NK-92 (cell line): ENCODE measurements at regions not wholly inside any gene's neighbourhood (a gene's known extent, or its start where the extent isn't known, plus 50 kb on each side); places are given as distances from the start of the nearest gene placed in this dataset.

Experiments used
- DNase-seq: peaks from one replicate; lab custom pipeline; 2025; ENCODE audit not compliant: unreplicated experiment; lab: John Stamatoyannopoulos, UW

GRCh38 chr1:238241607-238242006, 350.9 kb upstream of the ZP4 start:
- no peak for DNase-seq

GRCh38 chr1:238239343-238239742, 348.6 kb upstream of the ZP4 start:
- DNase-seq = no peak

- DNase-seq = no peak
These were observed 343.2 kb upstream of the ZP4 start for GRCh38 chr1:238233966-238234365.

- no peak for DNase-seq
These were observed 341.5 kb upstream of the ZP4 start for GRCh38 chr1:238232084-238232710.

- no peak for DNase-seq
These were observed 336.1 kb upstream of the ZP4 start for GRCh38 chr1:238226810-238227209.

DNA sequence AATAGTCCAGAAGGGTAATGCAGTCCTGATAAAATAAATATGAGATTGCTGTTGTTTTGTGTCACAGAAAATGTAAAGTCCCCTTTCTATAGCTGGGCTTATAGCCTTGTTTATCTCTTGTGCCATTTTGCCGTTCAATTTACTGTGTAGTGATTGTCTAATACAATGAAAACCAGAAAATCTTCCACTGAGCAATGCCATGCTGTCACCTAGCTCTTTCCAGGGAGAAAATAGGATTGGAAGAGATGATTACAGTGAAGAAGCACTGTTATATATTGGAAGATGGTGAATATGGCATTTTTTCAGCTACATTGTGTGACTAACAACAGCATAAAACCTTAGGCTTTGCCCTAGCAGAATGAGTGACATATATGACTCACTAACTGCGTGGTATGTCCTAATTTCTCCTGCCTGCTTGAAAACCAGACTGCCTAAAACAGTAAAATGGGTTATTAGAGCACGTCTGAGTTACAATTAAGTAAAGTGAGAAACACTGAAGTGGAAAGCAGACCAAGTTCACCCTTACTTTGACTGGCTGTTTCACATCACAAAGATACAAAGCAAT, 332.4 kb upstream of the ZP4 start:
- DNase-seq = no peak

DNA sequence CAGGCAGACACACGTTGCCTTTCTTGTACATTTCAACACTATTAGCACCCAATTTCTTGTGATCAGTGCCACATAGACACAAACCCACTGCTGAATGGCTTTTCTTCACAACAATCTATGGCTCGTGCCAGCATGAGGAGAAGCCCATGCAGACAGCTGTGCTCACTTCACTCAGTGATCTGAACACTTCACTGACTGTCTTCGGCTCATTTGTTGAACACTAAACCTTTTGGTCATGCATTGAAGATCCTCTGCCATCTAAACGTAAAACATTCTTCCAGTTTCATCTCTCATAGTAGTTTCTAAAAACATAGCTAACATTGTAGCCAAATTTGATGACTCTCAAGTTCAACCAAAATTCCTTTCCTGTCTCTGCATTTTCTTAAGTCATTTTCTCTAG, 331.0 kb upstream of the ZP4 start:
- no peak for DNase-seq

DNA sequence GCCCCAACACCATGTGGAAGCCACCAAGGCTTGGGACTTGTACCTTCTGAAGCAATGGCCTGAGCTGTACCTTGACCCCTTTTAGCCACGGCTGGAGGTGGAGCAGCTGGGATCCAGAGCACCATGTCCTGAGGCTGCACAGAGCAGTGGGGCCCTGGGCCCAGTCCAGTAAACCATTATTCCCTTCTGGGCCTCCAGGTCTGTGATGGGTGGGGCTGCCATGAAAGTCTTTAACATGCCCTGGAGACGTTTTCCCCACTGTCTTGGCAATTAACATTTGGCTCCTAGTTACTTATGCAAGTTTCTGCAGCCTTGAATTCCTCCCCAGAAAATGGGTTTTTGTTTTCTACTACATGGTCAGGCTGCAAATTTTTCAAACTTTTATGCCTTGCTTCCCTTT, 323.7 kb upstream of the ZP4 start:
- no peak for DNase-seq

GRCh38 chr1:238205045-238205662, 314.4 kb upstream of the ZP4 start:
- no peak for DNase-seq

DNA sequence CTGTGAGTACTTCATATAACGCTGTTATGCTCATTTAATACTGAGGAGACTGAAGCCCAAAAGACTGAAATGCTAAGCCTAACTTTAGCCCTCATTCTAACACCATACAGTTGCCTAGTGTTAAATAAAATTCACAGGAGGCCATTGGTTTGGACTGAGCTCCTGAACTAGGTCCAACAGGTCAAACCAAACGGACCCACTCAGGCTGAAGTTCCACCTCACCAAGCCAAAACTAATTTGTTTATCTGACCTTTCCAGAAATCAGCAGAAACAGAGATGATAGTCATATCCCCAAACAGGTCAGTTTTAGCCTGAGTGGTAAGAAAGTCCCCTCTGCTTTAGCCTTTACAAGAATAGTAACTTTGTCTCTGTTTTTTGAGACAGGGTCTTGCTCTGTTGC, 311.3 kb upstream of the ZP4 start:
- no peak for DNase-seq

DNA sequence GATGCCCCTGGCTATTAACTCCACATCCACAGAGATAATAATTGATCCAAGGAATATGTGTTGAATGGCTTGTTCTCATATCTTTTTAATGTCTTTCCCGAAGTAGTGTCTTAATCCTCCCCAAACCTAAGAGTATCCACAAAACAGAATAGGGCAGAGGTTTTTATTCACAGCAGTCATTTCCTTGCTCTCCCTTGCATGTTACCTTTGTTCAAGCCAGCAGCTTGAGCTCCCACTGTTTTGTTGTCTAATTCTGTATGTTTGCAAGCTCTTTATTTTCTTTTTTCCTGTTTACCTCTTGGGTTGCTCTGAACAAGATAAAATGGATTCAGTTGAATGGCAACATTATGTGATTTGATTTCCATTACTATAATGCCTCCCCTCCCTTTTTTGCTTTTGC, 308.6 kb upstream of the ZP4 start:
- no peak for DNase-seq

DNA sequence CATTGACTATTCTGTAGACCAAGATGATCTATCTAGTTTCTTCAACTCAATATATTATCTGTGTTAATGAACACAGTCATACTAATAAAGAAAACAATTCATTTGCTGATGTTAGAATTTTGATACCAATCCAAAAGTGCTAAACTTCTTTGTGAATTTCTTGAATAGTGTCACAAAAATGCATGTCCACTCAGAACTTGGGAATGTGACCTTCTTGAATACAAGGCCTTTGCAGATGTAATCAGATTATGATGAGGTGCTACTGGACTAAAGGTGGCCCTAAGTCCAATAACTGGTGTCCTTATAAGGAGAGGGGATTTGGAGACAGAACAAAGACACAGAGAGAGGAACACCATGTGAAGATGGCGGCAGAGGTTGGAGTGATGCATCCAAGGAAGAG, 305.8 kb upstream of the ZP4 start:
- DNase-seq = no peak

- DNase-seq = no peak
These were observed 300.4 kb upstream of the ZP4 start for GRCh38 chr1:238191170-238191569.

DNA sequence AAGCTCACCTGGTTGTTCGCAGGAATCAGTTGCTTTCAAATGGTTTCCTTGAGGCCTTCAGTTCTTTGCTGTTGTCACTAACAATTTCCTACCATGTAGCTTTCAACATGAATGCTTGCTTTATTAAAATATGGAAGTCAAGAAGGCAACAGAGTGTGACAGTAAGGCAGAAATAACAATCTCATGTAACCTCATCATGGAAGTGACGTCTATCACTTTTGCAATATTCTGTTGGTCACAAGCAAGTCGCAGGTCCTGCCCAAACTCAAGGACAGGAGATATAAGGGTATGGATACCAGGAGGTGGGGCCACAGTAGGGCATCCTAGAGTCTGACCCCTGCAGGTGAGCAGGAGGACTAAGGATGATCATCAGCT, 296.8 kb upstream of the ZP4 start:
- no peak for DNase-seq

GRCh38 chr1:238186887-238187574, 296.3 kb upstream of the ZP4 start:
- DNase-seq = no peak

DNA sequence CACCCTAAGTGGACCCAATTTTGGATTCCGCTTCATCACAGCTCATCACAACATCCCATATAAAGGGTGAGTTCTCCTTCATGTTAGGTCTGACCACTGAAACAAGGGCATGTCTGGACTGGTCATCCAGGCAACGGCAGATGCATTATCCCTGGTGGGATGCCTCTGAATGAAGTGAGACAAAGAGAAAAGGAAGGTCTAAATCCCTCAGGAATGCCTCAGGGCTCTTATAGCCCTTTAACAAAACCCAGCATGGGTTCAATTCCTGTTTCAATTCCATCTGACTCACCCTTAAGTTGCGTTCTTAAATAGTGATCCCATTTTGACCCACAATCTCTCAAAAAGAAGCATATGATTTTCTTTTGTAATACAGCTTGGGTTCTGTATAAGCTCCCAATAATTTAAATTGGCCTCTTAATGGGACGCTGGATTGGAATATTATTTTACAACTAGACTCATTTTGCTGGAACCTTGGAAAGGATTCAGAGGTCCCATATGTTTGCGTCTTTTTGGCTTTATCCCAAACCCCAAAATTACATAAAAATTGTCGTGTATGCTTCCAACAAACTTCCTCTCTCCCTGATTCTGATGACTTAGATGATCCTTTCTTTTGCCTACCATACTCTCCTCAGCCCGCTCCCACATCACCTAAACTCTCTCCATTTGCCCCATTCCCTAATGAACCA, 287.4 kb upstream of the ZP4 start:
- no peak for DNase-seq

DNA sequence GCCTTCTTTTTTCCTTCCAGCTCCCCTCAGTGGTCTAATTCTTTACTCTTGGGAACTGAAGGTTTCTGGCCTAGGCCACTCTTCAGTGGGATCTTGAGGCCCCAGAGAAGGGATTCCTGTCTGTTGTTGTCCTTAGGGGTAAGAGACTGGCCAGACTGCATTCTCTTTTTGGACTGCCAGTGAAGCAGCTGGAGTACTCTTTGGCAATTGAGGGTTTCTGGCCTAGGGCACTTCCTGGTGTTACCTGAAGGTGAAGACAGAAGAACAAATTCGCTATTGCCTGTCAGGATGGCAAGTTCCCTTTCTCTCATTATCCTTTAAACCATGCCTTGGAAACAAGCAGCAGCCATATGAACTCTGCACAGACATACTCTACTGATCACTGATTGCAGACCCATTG, 286.6 kb upstream of the ZP4 start:
- no peak for DNase-seq

GRCh38 chr1:238176441-238176840, 285.7 kb upstream of the ZP4 start:
- no peak for DNase-seq

DNA sequence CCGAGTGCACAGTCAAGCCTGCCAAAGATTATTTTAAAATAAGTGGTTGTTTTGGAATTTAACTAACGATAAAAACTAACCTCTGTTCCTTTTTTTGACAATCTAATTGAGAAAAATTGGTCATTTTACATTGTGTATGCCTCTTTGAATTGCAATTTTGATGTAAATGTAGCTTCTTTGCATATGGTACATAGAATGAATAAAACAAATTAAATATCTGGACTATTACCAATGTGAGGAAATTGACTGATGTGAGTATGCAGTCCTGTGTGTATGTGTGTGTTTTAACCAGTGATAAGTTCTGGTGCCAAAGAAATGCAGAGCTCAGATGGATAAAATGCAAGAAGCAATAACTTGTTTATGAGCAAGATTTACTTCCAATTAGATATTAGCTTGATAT, 281.3 kb upstream of the ZP4 start:
- DNase-seq = no peak

DNA sequence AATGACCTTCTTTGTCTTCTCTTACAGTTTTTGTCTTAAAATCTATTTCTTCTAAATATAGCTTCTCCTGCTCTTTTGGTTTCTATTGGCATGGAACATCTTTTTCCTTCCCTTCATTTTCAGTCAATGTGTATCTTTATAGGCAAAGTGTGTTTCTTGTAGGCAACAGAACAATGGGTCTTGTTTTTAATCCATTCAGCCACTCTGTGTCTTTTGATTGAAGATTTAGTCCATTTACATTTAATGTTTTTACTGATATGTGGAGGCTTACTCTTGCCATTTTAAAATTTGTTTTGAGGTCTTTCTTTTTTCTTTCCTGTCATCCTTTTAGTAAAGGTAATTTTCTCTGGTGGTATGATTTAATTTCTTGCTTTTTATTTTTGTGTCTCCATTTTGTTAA, 271.2 kb upstream of the ZP4 start:
- no peak for DNase-seq

DNA sequence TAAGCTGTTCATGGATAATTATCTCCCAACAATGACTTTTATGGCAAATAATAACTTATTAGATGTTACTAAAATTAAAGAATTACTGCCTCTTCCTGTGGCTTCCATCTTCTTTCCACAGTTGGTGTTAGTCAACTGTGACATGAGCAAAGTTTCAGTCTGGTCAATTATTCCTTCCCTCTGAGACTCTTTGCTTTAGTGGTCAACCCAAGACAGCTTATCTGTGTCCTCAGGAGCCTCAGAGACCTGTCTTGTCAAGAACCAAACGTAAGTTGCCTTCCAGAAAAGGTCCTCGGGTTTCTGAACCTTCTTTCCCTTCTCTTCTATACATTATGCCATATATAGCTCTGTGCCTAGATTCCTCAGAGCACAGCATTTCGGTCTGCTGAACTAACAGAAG, 263.2 kb upstream of the ZP4 start:
- DNase-seq = no peak

- no peak for DNase-seq
These were observed 262.5 kb upstream of the ZP4 start for GRCh38 chr1:238153253-238153652.
